Hematopoietic multipotent progenitor cell treated with erythropoietin and hydrocortisone succinate and interleukin-3 and kit ligand, for 6 days (in vitro differentiated cells): ENCODE measurements at regions not wholly inside any gene's neighbourhood (a gene's known extent, or its start where the extent isn't known, plus 50 kb on each side); places are given as distances from the start of the nearest gene placed in this dataset.
A peak's percentile ranks its signal among the peaks of the same experiment; 100 is the strongest.

ENCODE experiments used
- DNase-seq: peaks from one replicate; pipeline ENCODE4 v3.0.0-alpha.2; 2015

GRCh38 chr12:113609692-113610469 is 138.2 kb upstream of the LHX5 start:
- DNase-seq: no peak

DNA sequence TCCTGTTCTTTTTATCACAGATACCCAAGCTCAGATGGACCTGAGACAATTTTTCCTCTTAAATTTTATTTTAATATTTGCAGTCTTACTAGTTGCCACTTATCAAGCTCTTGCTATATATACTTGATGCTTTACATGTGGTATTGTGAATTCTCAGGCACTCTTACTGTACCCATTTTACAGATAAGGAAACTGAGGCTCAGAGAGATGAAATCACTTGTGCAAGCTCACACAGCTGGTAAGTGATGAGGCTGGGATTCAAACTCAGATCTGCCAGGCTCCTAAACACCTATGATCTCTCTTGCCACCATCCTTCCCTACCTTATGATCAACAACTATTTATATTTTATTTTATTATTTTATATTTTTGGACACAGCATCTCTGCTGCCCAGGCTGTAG is 133.0 kb upstream of the LHX5 start:
- DNase-seq: no peak

GRCh38 chr12:113601656-113602263 is 130.1 kb upstream of the LHX5 start:
- DNase-seq: peak; percentile 49

- DNase-seq: no peak
These were observed 127.2 kb upstream of the LHX5 start for GRCh38 chr12:113598815-113599406.

- DNase-seq: no peak
These were observed 123.3 kb upstream of the LHX5 start for GRCh38 chr12:113594967-113595366.

DNA sequence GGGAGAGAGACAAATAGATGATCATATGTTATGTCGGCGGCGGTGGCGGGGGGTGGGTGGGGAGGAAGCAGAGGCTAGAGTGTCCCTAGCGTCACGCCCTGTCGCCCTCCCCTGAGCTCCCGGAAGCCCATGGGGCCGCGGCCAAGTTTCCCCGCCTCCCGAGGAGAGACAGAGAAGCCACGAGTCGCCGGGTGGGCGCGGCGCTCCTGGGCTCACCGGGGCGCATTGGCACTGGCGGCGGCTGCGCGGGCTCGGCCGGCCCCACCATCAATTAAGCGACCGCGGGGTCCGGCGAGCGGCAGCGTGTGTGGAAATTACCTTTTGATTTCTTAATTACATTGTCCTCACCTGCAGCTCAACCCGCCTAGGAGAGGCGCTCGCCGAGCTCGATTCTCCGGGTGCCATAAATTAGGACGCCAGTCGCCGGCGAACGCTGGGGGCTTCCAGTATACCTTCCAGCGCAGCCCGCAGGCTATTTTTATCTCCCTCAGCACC is 119.9 kb upstream of the LHX5 start:
- peak; percentile 67 for DNase-seq

DNA sequence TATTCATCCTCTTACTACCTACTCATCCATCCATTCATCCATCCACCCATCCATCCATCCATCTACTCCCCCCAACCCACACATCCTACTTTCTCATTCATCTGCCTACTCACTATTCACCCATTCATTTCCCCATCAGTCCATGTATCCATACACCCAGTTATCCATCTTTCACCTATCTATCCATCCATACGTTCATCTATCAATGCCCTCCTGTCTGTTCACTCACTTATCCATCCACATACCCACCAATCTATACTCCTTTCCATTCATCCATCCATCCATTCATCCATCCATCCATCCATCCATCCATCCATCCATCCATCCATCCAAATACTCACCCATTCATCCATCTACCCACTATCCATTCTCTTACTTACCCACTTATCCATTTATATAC is 117.8 kb upstream of the LHX5 start:
- no peak for DNase-seq

GRCh38 chr12:113587720-113588119 is 116.0 kb upstream of the LHX5 start:
- DNase-seq: no peak

DNA sequence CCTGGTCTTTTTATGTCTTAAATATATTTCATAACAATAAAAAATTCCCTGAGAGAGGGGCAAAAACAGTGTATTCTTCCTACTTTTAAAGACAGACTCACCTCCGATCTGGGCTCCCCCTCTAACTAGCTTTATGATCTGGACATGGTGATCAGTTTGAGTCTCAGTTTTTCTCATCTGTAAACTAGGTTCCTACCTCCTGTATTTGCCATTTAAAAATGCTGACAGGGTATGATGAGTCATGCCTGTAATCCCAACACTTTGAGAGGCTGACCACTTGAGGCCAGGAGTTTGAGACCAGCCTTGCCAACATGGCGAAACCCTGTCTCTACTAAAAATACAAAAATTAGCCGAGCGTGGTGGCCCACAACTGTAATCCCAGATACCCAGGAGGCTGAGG is 114.8 kb upstream of the LHX5 start:
- DNase-seq: no peak

GRCh38 chr12:113582521-113583218 is 111.0 kb upstream of the LHX5 start:
- no peak for DNase-seq

- no peak for DNase-seq
These were observed 109.7 kb upstream of the LHX5 start for GRCh38 chr12:113581342-113581741.

DNA sequence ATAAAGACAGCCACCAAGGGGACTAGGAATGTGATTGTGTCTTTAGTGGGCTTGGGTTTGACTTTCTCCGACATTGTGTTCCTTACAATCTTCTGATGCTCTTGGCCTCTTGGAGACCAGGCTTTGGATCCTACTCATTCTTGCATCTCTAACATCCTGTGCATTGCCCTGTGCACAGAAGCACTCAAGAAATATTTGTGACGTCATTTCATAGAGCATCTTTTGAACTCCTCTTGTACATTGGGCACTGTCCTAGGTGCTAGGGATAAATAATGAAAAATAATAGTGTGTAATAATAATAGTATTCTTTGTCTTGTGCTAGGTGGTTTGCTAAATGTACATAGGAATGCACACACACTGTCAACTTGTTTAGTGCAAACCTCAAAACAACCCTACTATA is 108.8 kb upstream of the LHX5 start:
- DNase-seq: no peak

DNA sequence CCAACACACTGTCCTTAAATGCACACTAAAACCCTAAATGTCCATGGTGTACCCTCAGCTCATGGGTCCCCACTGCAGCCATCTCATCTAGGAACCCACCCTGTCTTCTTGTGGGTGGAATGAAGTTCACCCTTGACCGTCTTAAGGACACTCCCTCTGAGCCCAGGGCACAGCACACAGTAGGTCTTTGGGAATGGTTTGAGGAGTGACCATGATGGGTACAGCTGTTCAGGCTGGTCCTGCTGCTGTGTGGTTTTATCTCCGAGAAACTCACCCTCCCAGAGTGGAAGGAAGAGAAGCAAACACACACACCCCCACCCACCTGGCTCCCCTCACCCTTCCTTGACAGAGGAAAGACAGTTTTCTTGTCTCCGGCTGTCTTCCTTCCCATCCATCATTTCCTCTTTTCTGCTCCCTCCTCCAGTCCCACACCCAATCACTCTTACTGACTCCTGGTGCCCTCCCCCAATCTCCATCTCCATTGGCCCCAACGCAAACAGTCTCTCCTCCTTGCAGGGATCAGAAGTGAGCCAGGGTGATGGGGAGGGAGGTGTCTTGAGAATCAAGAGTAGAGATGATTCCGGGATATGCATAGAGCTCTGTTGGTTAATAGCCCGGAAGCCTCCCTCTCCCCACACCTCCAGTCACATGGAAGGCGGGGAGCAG is 105.9 kb upstream of the LHX5 start:
- no peak for DNase-seq

DNA sequence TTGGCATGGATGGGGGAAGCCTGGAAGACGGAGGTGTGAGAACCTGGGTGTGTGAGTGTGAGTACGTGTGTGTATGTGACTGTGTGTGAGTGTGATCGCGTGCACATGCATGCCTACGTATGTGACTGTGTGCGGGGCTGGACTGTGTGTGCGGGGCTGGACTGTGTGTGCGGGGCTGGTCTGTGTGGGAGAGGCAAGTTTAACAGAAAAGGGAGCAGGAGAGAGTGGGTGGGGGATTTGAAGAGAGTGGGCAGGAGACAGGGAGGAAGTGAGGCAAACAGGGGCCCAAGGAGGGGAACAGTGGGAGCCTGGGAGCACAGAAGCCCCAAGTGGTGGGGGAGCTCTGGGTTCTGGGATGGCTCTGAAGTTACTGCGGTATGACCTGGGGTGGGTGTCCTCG is 103.7 kb upstream of the LHX5 start:
- no peak for DNase-seq

DNA sequence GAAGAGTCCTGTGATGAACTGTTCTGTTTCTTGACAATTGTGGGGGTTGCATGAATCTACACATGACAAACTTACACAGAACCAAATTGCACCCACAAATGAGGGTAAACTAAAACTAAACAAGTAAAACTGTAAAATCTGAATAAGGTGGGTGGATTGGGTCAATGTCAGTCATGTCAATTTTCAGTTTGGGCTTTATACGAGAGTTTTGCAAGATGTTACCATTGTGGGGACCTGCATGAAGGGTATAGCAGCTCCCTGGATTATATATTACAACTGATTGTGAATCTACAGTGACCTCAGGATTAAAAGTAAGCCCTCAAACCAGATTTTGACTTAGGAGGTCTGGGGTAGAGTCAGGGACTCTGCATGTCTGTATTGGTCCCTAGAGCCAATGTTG is 101.5 kb upstream of the LHX5 start:
- DNase-seq: no peak

DNA sequence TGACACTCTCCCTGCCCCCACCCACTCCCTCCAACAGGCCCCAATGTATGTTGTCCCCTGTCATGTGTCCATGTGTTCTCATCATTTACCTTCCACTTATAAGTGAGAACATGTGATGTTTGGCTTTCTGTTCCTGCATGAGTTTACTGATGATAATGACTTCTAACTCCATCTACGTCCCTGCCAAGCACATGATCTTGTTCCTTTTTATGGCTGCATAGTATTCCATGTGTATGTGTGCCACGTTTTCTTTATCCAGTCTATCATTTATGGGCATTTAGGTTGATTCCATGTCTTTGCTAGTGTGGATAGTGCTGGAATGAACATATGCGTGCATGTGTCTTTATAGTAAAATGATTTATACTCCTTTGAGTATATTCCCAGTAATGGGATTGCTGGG is 100.0 kb upstream of the LHX5 start:
- no peak for DNase-seq

DNA sequence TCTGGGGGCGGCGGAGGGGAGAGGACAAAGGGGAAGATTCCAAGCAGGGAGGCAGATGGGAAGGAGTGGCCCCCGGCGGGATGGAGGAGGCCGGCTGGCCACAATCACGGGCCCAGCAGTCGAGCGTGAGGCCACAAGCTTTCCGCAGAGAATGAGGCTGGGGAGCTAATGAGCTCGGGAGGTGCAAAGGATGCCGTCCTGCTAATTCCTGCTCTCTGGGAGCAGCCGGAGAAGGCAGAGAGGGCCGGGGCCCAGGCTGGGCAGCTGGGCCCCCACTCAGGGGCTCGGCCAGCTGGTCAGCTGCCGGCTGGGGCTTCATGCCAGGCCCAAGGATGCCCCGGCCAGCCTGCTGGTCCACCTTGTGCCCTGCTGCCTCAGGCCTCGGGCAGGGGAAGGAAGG is 98.1 kb upstream of the LHX5 start:
- no peak for DNase-seq

DNA sequence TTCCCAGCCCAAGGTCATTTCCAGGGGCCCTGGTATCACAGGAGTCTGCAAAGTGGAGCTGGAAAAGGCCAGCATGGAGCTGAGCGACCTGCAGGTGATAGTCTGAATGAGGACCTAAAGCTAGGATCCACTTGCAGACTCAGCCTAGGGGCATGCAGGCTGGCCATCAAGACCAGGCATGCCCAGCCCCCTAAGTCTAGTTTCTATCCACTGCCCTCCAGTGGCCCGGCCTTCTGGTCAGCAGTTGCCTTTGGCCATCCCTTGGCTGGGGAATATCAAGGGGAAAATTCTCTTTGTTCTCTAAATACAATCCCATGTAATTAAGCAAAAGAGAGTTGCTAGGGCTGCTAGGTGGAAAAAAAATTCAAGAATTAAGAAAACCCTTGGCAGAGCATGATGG is 96.3 kb upstream of the LHX5 start:
- DNase-seq: no peak

DNA sequence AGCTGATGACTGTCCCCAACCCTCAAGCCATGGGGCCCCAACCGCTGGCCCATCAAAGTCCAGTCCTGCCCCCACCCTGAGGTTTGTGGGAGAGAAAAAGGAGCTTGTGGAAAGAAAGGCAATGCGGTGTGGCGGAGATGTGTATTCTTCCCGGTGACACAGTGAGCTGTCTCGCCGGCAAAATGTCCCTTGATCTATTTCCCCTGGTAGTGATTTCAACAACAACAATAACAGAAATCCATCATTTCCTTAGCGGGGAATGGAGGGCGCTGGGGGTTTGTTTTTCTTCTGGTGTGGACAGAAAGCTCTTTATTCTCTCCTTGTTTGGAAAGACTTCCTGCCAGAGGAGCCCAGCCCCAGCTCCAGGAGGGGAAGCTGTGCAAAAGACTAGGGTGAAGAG is 93.7 kb upstream of the LHX5 start:
- no peak for DNase-seq

DNA sequence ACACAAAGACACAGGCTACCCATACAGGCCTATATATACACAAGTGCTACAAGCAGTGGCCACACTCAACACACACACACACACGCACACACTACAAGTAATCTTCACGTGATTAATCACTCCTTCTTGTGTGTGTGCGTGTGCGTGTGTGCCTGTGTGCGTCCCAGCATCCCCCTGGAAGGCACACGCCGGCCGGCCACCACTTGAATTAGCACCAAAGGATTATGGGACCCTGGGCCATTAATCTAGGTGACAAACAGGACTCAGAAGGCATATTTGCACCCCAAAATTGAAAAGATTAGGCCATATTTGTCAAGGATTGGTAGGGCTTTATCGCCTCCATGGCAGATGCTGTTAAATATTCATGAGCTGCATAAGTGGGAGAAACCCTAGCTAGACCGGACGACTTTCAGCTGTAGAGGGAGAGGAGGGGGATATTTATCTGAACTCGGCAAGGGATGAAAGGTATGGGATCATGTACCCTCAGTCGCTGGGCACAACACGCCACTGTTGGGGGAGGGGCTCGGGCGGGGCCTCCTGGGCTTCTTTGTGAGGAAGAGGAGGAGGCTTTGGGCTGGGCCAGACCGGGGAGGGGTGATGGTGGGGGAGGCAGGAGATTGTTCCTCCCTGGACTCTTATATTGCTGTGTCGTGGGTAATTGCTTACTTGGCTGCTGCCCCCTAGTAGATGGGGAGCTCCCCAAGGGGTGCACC is 89.6 kb upstream of the LHX5 start:
- no peak for DNase-seq

DNA sequence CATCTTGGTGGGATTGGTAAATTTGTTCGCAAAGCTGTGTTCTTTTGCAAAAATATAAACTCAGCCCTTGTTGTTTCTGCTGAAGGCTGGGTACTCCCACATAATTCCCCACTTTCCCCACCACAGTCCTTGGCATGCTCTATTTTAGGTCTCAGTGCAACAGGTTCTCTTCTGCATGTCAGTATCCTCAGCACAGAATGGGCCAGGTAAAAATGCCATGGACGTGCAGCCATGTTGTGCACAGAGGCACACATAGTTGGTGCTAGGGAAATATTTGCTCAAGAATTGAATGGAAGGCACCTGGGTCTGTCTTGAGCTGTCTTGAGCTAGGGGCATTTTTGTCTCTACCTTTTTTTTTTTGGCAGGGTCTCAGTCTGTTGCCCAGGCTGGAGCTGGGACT is 87.8 kb upstream of the LHX5 start:
- DNase-seq: no peak

- no peak for DNase-seq
These were observed 83.6 kb upstream of the LHX5 start for GRCh38 chr12:113555226-113555625.

DNA sequence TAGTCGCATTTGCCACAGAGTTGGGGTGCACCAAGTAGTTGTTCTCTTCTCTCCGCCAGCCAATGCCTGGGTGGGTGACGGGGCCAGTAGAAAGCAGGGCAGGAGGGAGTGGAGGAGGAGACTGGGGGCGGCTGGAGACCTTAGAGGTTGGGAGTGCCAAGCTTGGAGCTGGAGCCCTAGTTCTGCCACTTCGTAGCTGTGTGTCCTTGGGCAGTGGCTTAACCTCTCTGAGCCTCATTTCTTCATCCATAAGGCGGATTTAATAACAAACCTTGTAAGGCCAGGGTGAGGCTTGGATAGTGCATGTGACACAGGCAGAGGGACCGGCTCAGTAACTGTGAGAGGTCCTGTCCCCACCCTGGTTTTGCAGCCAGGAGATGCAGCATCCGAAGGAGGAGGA is 81.1 kb upstream of the LHX5 start:
- DNase-seq: no peak
